A549 (cell line): ENCODE measurements at regions not wholly inside any gene's neighbourhood (a gene's known extent, or its start where the extent isn't known, plus 50 kb on each side); places are given as distances from the start of the nearest gene placed in this dataset.

Experiments
- CTCF ChIP-seq: fragments of >200 bp; sonication (Bioruptor Twin); formaldehyde crosslinking; IDR thresholded peaks from 3 replicates; pipeline ENCODE4 v1.5.1; 2016
- FOSB ChIP-seq: fragments of 250-450 bp; sonication (Bioruptor Pico); IDR thresholded peaks from 2 replicates; pipeline ENCODE4 v1.5.0; 2020; ENCODE audit warnings: mild to moderate bottlenecking, moderate library complexity
- JUNB ChIP-seq: fragments of >200 bp; sonication (Bioruptor Twin); formaldehyde crosslinking; IDR thresholded peaks from 2 replicates; pipeline ENCODE4 v1.6.1; 2016
- MAX ChIP-seq: IDR thresholded peaks from 2 replicates; pipeline ENCODE4 v1.6.1; 2012
- PBX3 ChIP-seq: IDR thresholded peaks from 2 replicates; pipeline ENCODE4 v1.6.1; 2012

GRCh38 chr2:146944601-146945000 is 900.2 kb upstream of the ACVR2A start:
- TF ChIP-seq JUNB (no peak), CTCF (no peak), FOSB (no peak), PBX3 (no peak), MAX (no peak)
